ENCODE measurements at regions not wholly inside any gene's neighbourhood (a gene's known extent, or its start where the extent isn't known, plus 50 kb on each side); places are given as distances from the start of the nearest gene placed in this dataset.

GRCh38 chr14:71698027-71698426 is 234.2 kb upstream of the RGS6 start:
- Histone ChIP-seq H3K4me1 (ENCODE audit: control insufficient read depth, extremely low read depth, insufficient read depth, low read length) (peaks cover 6% of the 10 kb centered on the region), H3K9me1 (replicated peaks; ENCODE audit: control insufficient read depth, extremely low read depth, insufficient read depth, low read length) (no peaks in the 10 kb centered on the region), H3K36me3 (ENCODE audit: control insufficient read depth in 2 of 2, extremely low read depth in 1 of 2, insufficient read depth in 2 of 2, low read length in 2 of 2) (no peaks in the 10 kb centered on the region), H3K4me3 (replicated peaks in 1 of 3; ENCODE audit: insufficient read depth in 1 of 3, low read depth in 1 of 3, low read length in 3 of 3) (no peak overlapping the region), H3K4me2 (ENCODE audit: insufficient read depth, low read length) (no peak overlapping the region), H3K9me3 (replicated peaks; ENCODE audit: control insufficient read depth, insufficient read depth, low read length) (no peaks in the 10 kb centered on the region), H3K79me2 (ENCODE audit: control insufficient read depth, insufficient read depth, low read length) (no peaks in the 10 kb centered on the region), H3K27me3 (ENCODE audit: control insufficient read depth in 2 of 2, insufficient read depth in 2 of 2, low read length in 2 of 2) (no peaks in the 10 kb centered on the region), H3K9ac (replicated peaks; ENCODE audit: extremely low read depth, insufficient read depth, low read length) (no peak overlapping the region), H4K20me1 (replicated peaks; ENCODE audit: control insufficient read depth, extremely low read depth, insufficient read depth, low read length) (no peaks in the 10 kb centered on the region), H2AFZ (ENCODE audit: low read depth, low read length) (no peak overlapping the region), H3K27ac (ENCODE audit: insufficient read depth, low read depth, low read length) (no peak overlapping the region)
- intact Hi-C loops (cut with micrococcal nuclease) (no loop called here), dilution Hi-C loops (cut with MboI; ENCODE audit: extremely low pct_ligation_motif_present, low sequenced_read_pairs) (no loop called here)
- ChIA-PET POLR2A (no interaction called here), CTCF (interaction anchor here (1.3 kb wide), 1 partner anchor 531 kb away, joined by 3 read pairs; no protein-coding TSS in a partner anchor)
- BruUV-seq (replicated peaks) = no TSS peak
- DNase-seq (ENCODE audit: low read depth, low spot score) (no peak), FAIRE-seq (no peak)
- TF ChIP-seq POLR2A (IDR thresholded peaks at IDR 0.05; ENCODE audit: low read depth, low read length) = no peak
- TF ChIP-seq POLR2AphosphoS5 (IDR thresholded peaks at IDR 0.05; ENCODE audit: insufficient read depth, low read depth, low read length) = no peak
- TF ChIP-seq FOS (IDR thresholded peaks at IDR 0.05; ENCODE audit: borderline replicate concordance, insufficient read depth, low read length) = no peak
- TF ChIP-seq CTCF (IDR thresholded peaks at IDR 0.05; ENCODE audit: extremely low read depth in 1 of 2, insufficient read depth in 1 of 2, low read depth in 1 of 2, low read length in 2 of 2) = no peak
- no peak for TF ChIP-seq EZH2 (IDR thresholded peaks at IDR 0.05; ENCODE audit: borderline replicate concordance, low read depth, low read length, severe bottlenecking)
- TF ChIP-seq MAX (IDR thresholded peaks at IDR 0.05; ENCODE audit: insufficient read depth, insufficient read length) = no peak
- no peak for TF ChIP-seq JUN (IDR thresholded peaks at IDR 0.05; ENCODE audit: borderline replicate concordance, insufficient read depth, insufficient read length, low read depth)
- TF ChIP-seq GATA2 (IDR thresholded peaks at IDR 0.05; ENCODE audit: insufficient read depth, insufficient read length, low read depth, low read length) = no peak
- no peak for TF ChIP-seq MYC (IDR thresholded peaks at IDR 0.05; ENCODE audit: low read depth, low read length)
